ENCODE measurements at regions not wholly inside any gene's neighbourhood (a gene's known extent, or its start where the extent isn't known, plus 50 kb on each side); places are given as distances from the start of the nearest gene placed in this dataset.
"Not testable (repeated sequence)": the region's sequence is repeated elsewhere in the genome, so short reads cannot be mapped to it uniquely, and the experiment has no call there.

DNA sequence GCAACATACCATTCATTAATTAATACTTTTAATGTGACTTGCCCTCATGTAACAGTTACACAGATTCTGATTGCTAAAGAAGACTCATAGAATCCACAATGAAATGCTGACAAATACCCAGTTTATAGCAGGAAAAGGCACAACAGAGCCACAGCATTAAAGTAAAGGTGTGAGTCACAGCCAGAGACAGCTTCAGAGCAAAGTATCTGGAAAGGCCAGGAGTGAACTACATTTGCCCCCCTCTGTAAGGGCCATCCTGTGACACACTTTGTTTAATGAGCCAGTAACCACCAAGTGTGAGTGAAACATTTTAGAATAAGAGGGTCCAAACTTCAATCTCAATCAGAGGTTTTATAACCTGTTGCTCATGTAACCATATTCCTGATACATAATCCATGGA, 133.8 kb upstream of the TACR3 start:
- no peak for DNase-seq (ENCODE audit: low spot score)

DNA sequence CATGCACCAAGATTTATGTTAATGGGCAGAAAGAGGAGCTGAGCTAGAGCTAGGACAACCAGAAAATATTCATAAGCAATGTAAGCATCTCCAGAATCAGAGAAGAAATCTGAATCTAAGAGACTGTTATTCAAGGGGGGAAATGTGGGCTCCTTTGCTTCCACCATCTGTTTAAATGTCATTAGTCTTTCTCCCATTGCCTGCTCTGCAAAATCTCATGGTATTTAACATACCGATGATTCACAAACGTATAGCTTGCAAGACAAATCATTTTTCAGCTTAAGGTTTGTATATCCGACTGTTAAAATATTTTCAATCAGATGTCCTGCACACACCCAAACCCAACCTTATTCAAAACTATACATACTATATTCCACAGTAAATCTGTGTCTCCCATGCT, 133.4 kb upstream of the TACR3 start:
- no peak for DNase-seq (ENCODE audit: low spot score)

DNA sequence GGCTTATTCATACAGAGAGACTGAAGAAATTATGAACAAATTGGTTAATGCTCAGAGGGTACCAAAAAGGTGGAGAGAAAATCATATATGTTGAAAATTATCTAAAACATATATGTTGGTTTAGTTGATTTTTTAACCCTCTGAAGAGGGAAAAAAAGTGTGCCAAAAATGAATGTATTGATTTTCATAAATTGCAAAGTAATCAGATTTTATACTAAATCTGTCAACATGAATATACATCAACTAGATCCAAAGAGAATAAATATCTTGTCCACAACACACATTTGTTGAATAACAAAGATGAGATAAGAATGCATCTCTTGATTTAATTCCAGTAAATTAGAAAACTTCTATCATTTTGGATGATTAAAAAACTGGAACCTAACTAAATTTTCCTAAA, 125.3 kb upstream of the TACR3 start:
- DNase-seq (ENCODE audit: low spot score): no peak

DNA sequence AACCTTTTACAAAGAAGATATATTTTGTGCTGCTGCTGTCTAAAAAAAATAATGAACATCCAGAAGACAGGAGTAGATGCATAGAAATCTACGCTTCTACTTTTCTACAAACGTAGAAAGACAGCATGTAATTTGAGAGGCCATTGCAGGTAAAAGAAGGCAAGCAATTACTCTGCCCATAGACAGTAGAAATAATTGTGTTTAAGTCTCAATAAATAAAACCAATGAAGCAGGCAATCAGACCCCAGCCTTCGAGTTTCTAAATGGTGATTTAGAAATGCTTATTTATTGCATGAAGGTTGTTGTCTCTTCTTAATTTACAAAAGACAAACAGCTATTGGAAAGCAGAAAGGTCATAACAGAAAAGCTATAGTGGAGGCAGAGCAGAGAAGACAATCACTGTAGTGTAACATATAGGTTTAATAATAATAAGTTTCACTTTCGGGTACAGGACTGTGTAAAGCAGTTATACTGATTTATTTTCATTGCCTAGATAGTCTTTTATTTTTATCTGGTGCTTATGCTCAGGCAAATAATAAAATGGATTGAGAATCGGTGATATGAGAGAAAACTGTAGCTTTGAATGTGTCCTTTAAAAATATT, 123.0 kb upstream of the TACR3 start:
- DNase-seq (ENCODE audit: low spot score): no peak

DNA sequence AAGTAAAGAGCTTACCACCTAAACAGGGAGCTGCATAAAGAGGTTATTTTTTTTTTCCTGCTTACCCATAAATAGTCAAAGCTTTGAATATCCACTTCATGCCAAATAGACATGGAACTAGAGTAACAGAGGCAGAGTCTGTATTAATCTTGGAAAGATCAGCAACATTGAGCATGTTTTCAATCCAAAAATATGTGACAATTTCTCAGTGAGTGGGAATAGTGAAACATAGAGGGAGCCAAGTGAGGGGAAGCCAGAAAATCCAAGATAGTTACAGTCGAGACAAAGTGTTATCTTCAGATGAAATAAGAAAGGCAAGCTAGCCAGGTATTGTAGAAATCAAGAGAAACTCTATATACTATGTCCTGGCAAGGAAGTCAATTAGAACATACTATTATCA, 122.3 kb upstream of the TACR3 start:
- no peak for DNase-seq (ENCODE audit: low spot score)

DNA sequence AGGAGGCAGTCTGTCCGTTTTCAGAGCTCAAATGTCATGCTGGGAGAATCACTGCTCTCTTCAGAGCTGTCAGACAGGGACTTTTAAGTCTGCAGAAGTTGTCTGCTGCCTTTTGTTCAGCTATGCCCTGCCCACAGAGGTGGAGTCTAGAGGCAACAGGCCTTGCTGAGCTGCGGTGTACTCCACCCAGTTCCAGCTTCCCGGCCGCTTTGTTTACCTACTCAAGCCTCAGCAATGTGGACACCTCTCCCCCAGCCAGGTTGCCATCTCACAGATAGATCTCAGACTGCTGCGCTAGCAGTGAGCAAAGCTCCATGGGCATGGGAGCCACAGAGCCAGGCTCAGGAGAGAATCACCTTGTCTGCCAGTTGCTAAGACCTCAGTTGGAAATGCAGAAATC, 90.5 kb upstream of the TACR3 start:
- DNase-seq (ENCODE audit: low spot score): not testable (repeated sequence)

DNA sequence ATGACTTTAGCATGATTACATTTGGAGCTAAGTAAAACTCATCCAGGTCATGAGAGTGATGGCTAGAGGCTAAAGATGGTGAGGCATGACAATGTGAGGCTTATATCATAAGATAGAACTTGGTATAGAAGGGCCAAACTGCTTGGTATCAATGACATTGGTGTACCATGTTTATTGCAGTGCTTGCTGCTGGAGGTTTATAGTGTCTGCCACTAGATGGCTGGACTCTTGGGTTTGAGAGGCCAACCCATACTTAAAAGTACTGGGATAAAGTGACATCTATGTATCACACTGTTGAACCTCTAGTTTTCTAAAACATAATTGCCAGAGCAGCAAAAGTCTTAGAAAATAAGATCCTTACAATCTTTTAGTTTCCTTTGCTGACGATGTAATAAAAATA, 83.0 kb upstream of the TACR3 start:
- no peak for DNase-seq (ENCODE audit: low spot score)

DNA sequence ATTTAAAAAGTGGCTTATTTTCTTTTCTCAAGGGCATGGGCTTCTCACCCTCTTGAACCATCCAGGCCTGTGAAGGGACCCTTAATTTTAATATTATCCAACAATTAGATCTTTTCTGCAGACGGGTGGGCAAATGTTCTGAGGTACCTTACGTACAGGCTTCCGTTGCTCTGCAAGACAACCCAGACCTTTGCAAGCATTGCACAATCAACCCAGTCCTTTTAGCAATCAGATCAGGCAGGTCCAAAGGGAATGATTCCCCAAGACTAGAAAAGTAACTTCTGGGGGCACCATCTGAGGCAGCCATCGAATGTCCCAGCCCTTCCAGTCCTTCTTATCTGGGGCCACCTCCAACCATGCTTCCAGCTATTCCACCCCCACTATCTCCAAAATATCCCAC, 67.3 kb upstream of the TACR3 start:
- no peak for DNase-seq (ENCODE audit: low spot score)

DNA sequence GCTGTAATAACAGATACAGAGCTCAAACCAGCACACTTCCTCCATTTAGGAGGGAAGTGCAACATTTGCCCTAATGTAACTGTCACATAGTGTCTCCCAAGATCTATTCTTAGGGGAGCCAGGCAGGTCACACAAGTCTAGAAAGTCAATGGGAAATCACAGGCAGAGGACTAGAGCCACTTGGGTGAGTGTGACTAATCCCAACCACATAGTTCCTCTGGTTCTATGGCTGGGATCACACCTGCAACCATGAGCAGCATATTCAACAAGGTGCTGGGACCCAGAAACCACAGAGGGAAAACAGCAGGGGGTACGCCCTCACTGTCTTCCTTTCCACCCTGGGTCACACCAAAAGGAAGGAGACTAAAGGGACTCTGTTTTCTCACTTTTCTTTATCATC, 66.8 kb upstream of the TACR3 start:
- DNase-seq (ENCODE audit: low spot score): no peak

DNA sequence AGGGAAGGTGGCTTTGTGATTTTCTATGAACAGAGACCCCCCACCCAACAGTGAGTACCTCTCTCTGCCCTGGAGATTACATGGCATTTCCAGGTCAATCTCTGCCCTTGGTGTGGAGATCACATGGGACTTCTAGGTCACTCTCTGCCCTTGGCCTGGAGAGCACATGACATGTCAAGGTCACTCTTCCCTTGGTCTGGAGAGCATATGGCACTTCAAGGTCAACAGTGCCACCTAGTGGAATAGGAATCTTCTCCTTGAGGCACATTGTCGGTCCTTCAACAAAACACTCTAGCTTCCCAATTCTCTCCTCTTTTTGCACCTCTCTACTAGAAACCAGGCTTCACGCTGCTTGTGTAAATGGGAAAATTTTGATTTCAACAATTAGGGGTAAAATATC, 66.2 kb upstream of the TACR3 start:
- no peak for DNase-seq (ENCODE audit: low spot score)

DNA sequence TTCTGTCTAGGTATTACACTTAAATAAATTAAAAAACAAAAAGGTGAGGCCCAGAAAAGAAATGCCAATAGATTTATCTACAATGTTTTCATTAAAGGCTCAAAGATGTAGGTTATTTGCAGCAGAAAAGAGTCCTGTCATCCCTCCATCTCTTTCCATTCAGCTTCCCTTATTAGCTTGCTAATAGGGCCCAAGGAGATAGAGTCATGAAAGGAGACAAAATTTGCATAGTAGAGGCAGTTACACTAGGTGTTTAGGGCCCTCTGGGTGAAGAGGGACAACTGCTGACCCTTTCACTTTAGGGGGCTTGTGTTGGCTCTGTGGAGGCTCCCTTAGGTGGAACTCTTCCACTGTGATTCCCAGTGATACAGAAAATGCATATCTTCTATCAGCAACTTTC, 58.4 kb upstream of the TACR3 start:
- DNase-seq (ENCODE audit: low spot score): no peak

DNA sequence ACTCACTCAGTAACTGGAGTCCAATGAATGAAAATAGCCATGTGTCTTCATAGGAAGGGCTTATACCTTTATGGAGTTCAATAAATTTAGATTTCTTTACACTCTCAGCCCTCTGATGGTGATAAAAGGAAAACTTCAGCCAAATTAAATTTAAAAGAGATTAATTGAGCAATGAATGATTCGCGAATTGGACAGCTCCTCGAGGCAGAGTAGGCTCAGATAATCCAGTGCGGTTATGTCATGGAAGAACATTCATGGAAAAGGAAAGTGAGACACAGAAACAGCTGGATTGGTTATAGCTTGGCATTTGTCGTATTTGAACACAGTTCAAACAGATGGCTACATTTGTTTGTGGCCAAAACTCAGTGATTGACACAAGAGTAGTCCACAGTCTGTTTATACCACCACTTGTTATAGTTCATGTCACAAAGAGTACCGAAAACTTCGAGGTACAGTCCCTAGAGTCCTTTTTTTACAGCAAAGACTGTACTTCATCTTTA, 54.6 kb upstream of the TACR3 start:
- DNase-seq (ENCODE audit: low spot score): no peak

DNA sequence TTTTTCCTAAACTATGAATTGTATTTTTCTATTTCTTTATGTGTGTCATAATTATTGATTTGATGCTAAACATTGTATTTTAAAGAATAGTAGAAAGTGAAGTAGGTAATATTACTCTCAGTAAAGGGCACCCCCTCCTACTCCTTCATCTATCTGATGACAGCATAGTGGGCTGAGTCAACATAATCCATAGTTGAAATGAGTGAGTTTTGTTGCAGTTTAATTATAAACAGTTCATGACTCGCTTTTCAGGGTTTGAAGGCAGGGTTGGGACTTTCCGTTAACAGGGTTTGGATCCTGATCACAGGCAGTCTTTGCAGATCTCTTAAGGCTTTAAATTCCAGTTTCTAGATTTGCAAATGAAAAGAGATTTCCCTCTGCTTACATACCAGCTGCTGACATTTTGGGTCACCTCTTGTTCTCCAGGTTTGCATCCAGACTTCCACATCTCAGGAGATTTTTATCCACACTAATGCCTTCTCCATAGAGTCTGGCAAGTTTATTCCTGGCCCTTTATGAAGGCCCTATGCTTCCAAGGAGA, 54.0 kb upstream of the TACR3 start:
- DNase-seq (ENCODE audit: low spot score): no peak
